Upper lobe of left lung (tissue), 4 donors: ENCODE measurements at regions not wholly inside any gene's neighbourhood (a gene's known extent, or its start where the extent isn't known, plus 50 kb on each side); places are given as distances from the start of the nearest gene placed in this dataset.
A peak's percentile ranks its signal among the peaks of the same experiment; 100 is the strongest.

Source experiments
- CTCF ChIP-seq, 6 experiments: fragments of 450-650 bp in 4 of 6; fragments of 200-600 bp in 2 of 6; sonication (generic) in 2 of 6; IDR thresholded peaks; one replicate each; pipeline ENCODE4 v1.5.1; 2016 to 2019; ENCODE audit warnings: antibody characterized with exemption in 6 of 6
- POLR2AphosphoS5 ChIP-seq, 2 donors: sonication (generic); formaldehyde crosslinking; IDR thresholded peaks; one replicate each; pipeline ENCODE4 v1.5.1; 2017; ENCODE audit warnings: antibody characterized with exemption in 2 of 2

- TF ChIP-seq CTCF (IDR thresholded peaks at IDR 0.05) = peak; percentile 68 to 93 (median 86)
- TF ChIP-seq POLR2AphosphoS5 (IDR thresholded peaks at IDR 0.05) = no peak
Observed at GRCh38 chr6:87929843-87930288, 117.8 kb upstream of the SPACA1 start.
